ENCODE measurements at regions not wholly inside any gene's neighbourhood (a gene's known extent, or its start where the extent isn't known, plus 50 kb on each side); places are given as distances from the start of the nearest gene placed in this dataset.

- no peak for DNase-seq (ENCODE audit: low read depth in 3 of 3)
Observed at GRCh38 chr2:120425014-120425413, 79.1 kb downstream of the INHBB start.

DNA sequence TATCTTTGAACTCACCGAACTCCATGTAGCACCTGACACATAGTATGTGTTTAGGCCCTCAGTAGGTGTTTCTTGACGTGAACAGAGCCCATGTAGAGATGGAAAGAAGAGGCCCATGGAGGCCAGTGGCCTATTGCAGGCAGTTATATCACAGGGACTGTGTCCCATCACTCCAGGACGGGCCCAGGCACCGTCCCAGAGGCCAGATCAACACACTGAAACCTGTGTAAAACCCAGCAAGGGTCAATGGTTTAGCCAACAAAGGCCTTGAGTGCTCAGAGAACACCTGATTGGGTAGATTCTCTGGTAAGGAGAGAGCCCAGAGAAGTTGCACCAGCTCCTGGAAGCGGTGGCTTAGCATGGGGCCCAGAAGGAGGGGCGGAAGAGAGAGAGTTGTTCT lies 82.8 kb downstream of the INHBB start:
- DNase-seq (ENCODE audit: low read depth in 3 of 3), result no peak

DNA sequence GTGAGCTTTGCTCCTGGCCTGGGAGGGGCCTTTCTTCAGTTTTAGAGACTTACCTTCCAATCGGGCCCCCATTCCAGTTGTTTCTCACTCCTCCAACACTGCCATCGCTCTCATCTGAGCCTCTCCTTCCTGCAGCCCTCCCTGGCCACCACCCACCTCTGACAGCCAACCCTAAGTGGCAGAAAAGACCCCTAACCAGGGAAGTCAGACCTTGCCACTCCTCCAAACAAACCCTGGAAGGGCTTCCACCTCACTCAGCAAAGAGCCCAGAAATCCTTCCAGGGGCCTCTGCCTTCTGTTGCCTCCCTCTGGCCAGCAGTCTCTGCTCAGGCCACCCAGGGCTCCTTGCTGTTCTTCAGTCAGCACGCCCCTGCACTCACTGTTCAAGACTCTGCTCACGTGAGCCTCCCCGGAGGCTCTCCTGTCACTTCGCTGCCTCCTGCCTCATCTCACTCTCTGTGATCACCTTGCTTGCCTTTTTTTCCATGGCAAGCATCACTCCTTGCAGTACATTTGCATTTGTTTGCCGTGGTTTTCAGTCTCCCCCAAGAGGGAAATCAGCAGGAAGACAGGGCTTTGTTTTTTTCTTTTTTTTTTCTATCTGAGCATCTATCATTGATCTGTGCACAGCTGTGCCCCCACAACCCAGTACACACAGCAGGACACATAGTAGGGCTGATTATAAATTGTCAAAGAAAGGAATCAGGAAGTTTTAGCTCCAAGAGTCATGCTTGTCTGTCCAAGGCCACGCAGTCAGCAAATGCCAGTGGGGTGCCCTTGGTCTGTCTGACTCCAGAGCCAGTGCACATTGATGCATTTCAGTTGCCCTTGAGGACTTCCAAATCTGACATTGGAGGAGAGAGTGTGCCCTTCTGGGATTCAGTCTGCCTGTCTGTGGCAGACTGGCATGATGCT lies 83.9 kb downstream of the INHBB start:
- DNase-seq (ENCODE audit: low read depth in 3 of 3), result no peak

- no peak for DNase-seq (ENCODE audit: low read depth in 3 of 3)
Observed at GRCh38 chr2:120430501-120430830, 84.5 kb downstream of the INHBB start.

DNA sequence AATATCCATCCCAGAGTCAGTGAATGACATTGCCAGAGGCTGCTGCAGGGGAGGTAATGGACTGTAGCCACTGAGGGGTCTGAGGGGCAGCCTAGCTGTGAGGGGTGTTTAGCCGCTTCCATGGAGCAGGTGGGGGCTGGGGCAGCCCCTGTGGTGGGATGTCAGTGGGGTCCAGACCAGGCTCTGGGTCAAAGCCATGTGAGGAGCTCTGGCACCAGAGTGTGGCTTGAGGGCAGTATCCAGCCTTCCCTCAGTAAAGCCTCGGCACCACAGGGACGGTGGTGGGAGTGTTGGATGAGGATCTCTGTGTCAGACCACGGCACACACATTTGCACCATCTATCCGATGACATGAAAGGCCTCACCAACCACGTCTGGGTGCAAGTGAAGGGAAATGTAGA lies 85.0 kb downstream of the INHBB start:
- no peak for DNase-seq (ENCODE audit: low read depth in 3 of 3)

GRCh38 chr2:120431386-120432292 lies 85.7 kb downstream of the INHBB start:
- DNase-seq (ENCODE audit: low read depth in 3 of 3), result no peak

DNA sequence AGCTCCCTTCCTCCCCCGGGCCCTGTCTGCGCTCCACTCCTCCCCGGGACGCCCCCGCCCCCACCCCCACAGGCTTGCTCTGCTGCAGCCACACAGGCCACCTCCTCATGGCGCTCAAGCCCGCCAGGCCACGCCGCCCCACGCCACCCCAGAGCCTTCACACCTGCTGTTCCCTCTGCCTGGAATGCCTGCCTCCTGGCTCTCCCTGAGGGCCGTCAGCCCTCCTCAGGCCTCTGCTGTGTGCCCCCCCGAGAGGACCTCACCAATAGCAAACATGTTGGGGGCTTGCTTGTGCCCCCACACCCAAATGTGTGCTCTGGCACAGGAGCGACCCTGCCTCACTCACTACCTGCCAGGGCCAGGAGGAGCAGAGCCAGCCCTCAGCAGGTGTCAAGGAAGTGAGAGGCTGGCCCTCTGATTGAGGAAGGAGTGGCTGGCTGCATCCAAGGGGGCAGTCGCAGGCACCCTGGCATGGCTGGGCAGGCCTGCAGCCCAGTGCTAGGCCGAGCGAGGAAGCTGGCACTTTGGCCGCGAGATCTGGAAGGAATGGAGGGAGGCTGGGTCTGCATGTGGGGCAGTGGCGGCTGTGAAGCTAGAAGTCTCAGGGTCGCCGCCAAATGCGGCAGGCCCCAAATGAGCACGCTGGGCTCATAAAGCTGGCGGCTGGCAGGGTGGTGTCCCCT lies 86.5 kb downstream of the INHBB start:
- no peak for DNase-seq (ENCODE audit: low read depth in 3 of 3)

GRCh38 chr2:120432976-120433815 lies 87.3 kb downstream of the INHBB start:
- no peak for DNase-seq (ENCODE audit: low read depth in 3 of 3)

DNA sequence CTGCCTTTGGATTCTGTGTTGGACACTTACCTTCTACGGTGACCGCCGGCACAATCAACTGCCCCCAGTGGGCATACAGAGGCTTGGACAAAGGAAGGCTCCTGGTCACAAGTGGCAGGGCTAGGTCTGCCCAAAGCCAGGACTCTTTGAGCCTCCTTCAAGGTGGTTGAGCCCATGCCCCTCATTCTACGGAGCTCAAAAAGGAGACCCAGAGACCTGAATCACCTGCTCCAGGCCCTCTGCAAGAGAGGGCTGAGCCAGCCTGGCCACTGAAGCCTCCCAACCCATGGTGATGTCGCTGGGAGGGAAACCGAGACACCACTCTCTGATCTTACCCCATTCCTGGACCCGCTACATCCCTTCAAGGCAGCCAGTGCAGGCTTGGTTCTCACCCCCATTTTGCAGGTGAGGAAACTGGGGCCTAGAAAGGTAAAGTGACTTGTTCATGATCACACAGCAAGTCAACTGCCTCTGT lies 87.9 kb downstream of the INHBB start:
- no peak for DNase-seq (ENCODE audit: low read depth in 3 of 3)

- DNase-seq (ENCODE audit: low read depth in 3 of 3), result no peak
Observed at GRCh38 chr2:120434492-120435308, 88.8 kb downstream of the INHBB start.

DNA sequence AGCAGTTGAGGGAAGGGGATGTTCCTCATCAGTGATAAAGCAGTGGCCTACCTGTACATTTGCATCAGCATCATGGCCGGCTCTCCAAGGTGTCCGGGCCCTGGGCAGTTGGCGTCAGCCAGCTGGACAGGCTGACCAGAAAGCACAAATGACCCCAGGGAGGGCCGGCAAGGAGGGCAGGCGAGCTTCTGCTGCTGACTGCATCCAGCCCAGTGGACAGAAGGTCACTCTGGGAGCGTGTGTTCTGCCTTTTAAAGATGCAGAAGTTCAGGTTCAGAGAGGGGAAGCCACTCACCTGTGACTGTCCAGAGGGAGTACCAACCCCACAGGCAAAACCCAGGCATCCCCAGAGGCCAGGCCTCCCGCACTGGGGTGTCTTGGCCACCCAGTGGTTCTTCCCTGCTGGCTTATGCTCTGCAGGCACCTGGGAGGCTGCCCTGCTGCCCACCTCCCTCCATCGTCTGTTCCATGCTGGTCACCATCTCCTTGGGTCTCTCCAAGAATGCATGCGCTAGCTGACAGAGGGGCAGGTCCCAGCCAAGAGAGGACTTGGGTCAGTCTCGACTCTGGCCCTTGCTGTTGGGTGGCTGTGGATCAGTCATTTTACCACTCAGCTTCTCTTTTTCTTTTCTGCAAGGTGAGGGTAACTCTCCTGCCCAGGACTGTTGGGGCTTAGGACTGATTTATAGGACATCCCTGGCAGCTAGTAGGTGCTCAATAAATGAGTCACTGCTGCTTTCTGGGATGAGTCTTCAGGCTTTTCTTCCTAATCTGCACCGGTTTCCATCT lies 89.9 kb downstream of the INHBB start:
- no peak for DNase-seq (ENCODE audit: low read depth in 3 of 3)

GRCh38 chr2:120436460-120436739 lies 90.5 kb downstream of the INHBB start:
- no peak for DNase-seq (ENCODE audit: low read depth in 3 of 3)

GRCh38 chr2:120436885-120437603 lies 91.1 kb downstream of the INHBB start:
- peak in 1 of 3 experiments; percentile 27 for DNase-seq (ENCODE audit: low read depth in 3 of 3)

GRCh38 chr2:120437604-120438000 lies 91.7 kb downstream of the INHBB start:
- no peak for DNase-seq (ENCODE audit: low read depth in 3 of 3)

DNA sequence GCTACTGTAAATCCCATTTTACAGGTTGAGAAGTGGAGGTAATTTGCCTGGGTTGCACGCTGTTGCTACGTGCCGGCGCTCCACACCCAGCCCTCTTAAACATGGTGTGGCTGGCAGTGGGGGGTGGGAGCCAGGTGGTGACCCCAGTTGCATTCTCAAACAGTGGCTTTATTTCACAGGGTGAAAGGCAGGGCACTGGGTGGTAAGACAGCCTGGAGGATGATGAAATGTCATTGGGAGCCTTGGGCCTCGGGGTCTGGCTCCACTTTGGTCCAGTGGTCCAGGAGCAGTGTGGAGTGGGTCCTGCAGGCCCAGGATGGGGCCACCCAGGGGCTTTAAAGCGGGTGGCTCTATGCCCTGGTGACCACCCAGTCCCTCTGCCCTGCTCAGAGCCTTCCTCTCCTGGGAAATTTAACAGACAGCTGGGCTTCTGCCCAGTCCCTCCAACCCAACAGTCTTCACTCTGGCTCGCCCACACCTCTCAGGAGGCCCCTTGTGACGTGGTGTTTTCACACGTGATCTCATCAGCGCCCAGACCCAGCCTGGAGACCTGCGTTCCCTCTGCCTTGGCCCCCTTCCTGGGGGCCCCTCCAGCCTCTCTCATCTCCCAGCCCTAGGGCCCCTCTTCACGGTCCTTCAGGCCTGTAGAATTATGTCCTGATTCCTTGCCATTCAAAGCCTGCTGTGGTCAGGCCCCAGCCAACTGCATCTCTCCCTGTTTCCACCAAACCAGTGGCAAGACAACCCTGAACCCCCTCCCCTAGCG lies 92.5 kb downstream of the INHBB start:
- no peak for DNase-seq (ENCODE audit: low read depth in 3 of 3)

DNA sequence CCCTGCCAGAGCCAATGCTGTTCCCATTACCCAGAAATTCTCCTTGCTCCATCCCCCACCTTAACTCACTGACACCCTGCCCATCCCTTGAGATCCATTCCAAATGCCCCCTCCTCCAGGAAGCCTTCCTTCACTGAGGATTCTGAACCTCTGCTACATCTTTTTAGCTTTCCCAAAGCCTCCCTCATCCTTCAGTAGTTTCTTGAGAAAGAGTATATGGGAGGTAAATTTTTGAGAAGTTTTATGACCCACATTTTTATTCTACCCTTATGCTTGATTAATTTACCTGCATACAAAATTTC lies 93.1 kb downstream of the INHBB start:
- DNase-seq (ENCODE audit: low read depth in 3 of 3), result no peak

- DNase-seq (ENCODE audit: low read depth in 3 of 3), result no peak
Observed at GRCh38 chr2:120439637-120440384, 93.9 kb downstream of the INHBB start.
